ENCODE measurements at regions not wholly inside any gene's neighbourhood (a gene's known extent, or its start where the extent isn't known, plus 50 kb on each side); places are given as distances from the start of the nearest gene placed in this dataset.

DNA sequence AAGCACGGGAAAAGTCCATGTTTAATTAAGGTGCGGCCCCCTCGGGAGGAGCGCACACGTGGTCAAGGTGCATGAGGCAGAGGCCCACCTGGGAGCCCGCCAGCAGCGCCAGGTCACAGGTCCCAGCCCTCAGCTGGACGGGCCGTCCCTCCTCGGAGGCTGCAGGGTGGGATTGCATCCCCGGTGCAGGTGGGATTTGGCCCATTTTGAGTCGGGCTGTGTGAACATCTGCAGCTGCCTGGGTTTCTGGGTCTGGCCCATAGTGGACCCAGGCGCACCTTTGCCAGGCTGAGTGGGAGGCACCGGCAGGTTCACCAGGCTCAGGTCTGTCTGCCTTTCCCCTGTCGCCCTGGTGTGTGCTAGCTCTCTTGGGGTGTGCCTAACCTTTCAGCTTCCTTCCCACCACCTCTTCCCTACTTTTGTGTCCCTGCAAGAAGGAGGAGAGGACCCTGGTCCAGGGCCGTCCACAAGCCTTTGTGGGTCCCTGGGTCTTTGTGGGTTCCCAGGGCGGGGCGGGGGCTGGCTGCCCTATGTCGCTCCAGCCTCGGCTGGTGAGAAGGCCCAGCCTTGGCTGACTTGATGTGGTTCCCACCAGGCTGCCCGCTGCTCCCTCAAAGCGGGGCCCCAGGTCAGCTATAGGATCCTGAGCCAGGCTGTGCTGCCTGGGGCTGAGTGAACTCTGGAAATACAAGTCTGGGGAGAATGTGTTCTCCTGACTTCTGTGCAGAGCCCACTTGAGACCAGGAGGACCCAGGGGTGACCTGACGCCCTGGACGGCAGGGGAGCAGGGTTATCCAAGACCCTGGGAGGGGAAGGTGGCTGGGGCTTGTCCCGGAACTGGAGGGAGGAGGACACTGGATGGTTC, 186.7 kb upstream of the SHH start:
- DNase-seq (ENCODE audit: low read depth): no peak

DNA sequence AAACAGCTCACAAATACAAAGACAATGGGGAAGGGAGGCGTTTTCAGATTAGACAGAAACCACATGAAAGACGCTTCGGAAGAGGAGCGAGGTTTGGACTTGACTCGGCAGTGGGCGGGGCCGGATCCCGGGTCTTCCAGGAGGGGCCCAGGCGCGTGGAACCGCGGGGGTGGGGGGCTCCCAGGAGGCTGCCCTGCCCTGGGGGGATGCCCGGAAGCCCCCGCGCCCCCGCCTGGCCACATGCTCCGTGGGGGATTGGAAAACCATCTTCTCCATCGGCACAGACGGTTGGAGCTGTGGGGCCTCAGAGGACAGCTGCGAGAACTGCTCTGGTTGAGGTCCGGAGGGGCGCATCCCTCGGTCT, 186.0 kb upstream of the SHH start:
- no peak for DNase-seq (ENCODE audit: low read depth)

DNA sequence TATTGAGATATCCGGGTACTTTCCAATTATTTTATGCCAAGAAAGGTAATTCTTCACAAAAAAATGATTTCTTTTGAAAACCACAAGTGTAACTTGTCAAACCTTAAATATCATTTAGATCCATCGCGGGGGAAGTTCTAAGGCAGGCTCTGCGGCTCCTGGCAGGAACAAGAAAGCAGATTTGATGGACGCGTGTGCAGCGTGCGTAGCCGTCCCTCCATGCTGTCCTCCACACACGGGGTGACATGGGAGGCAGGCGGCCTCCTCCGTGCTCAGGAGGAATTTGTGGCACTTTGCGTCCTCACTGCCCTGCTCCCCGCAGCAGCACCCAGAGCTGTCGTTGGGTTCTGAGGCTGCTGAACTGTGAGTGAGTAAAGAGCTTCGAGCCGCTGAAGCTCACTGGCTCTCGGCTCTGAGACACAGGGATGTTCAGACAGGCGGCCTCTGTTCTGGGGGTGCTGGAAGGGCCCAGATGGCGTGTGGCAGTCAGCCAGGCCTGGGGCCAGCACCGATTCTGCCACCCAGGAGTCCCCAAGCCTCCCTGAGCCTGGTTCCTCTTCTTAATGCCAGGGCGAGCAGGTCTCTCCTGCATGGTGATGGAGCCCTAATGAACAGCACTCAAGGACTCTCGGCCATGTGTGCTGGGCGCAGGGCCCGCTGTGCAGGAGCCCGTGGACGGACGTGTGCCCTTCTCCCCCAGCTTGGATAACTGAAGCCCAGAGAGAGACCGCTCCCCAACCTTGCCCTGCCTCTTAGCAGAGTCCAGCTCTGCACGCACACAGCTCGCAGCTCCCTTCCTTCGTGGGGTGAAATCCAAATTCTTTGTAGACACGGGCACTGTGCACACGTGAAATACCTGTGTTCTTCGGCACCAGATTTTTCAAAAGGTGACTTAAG, 185.4 kb upstream of the SHH start:
- DNase-seq (ENCODE audit: low read depth): no peak

DNA sequence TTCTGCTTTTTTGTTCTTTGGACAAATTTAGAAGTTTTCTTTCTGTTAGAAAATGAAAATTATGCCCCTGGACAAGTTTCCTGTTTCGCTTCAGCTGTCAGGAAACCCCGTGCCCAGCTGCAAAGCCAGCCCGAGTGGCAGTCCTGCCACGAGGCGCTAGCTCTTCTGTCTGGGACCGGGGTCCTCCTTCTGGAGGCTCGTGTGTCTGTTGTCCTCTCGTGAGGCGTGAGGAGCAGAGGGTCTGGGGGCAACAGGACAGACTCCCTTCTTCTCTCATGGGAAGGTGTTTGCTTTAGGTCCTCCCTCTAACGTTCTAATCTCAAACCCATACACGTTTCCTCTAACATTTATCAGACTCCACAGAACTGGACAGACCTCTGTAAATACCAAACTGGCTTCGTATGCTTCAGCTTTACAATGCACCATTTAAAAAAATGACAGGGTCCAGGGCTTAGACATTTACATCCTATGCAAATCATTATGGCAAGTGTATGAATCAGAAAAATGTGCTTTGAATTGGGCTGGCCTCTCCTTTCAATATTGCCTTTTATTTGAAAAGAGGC, 184.5 kb upstream of the SHH start:
- DNase-seq (ENCODE audit: low read depth): no peak

DNA sequence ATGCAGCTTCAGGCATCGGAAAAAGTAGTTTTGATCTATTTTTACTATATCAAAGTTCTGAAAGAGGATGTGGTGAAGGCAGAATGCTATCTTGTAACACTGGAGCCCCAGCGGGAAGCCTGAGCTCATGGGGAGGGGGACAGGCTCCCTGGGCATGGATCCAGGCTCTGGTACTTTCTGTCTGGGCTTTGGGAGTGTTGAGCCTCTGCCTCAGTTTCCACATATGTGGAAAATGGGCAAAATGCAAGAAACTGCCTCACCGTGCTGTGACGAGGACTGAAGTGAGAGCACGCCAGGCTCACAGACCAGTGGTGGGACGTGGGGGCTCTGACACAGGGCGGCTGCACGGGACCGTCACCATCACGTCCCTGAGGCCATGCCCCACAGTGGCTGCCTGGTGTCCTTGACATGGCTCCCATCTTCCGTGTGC, 182.9 kb upstream of the SHH start:
- DNase-seq (ENCODE audit: low read depth): no peak

DNA sequence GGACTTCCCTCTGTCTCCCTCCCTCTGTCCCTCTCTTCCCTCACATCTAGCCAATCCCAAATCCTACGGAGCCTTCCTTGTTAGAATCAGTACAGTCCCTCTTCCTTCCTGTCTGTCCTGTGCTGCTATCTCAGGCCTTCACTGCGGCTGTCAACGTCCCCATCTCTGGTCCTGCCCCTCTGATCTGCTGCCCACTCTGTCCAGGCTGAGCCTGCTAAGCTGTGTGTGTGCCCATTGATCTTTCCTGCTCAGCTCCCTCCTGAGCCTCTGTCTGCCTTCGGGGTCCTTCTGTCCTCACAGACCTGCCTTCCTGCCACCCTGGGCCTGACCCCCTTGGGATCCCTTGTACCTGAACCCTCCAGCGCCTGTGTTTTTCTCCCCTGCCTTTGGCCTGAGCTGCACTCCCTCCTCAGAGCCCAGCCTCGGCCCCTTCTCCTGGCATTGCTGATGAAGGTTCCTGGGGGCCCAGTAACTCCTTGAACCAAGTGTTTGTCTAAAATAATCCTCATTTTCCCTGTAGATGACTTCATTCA, 182.1 kb upstream of the SHH start:
- DNase-seq (ENCODE audit: low read depth): no peak

DNA sequence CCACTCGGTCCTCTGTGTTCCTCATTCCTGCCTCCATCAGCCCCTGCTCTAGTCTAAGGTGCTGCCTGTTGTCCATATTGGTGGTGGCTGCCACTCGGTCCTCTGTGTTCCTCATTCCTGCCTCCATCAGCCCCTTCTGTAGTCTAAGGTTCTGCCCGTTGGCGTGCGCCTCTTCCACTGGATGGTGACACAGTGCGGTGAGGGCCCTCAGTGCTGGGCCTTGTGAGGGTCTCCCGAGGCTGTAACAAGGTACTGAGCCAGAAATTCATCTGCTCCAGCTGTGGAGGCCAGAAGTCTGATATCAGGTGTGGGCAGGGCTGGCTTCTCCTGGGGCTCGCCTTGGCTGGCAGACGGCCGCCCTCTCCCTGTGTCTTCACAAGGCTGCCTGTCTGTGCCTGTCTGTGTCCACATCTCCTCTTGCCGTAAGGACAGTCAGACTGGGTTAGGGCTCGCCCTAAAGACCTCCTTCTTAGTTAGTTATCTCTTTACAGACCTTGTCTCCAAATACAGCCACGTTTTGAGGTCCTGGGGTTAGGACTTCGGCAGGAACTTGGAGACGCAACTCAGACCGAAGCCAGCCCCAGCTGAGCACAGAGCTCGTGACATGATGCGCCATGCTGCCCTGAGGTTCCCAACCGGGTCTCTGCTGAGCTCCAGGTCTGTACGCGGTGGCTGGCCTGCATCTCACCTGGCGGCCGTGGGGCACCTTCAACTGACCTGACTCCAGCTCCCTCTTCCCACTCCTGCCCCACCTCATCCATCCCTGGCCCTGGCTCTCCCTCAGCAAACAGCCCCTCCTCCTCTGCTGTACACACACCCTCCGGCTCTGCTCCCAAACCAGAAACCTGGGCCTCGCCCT, 181.4 kb upstream of the SHH start:
- DNase-seq (ENCODE audit: low read depth): no peak

DNA sequence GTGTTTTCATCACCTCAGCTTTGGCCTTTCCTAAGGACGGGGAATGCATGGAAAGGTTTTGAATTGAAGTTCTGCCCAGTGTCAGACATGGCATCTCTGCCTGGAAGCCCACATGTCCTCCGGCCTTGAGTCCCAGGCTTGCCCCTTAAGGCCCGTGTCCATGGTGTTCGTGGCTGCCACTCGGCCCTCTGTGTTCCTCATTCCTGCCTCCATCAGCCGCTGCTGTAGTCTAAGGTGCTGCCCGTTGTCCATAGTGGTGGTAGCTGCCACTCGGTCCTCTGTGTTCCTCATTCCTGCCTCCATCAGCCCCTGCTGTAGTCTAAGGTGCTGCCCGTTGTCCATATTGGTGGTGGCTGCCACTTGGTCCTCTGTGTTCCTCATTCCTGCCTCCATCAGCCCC, 180.7 kb upstream of the SHH start:
- DNase-seq (ENCODE audit: low read depth): no peak

DNA sequence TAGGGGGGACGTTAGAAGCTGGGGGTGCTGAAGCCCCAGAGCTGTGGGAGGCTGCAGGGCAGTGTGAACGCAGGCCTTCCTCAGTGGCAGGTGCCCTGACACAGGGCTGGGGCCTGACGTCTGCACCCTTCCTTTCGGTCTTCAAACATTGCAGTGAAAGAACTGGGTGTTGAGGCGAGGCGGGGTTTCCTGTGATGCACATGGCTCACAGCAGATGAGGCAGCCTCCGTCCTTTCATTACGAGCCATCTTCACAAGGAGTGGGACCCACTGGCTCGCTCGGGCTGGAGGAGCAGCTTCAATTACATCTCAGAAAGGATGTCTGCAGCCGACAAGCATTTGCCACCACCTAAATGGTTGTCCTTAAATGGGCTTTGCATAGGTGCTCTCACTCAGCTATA, 180.3 kb upstream of the SHH start:
- DNase-seq (ENCODE audit: low read depth): no peak

DNA sequence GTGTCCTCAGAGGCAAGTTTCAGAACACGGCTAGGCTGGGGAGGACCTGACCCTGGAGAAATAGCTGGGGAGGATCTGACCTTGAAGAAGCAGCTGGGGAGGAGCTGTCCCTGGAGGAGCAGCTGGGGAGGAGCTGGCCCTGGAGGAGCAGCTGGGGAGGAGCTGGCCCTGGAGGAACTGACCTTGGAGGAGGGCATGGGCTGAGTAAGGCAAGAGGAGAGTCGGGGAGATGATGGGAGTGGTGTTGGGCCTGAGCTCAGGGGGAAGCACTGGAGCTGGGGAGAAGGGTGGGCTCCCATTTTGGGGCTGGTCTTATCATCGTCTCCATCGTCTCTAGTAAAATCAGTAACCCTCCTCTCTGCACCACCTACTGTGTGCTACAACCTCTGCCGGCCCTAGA, 179.8 kb upstream of the SHH start:
- DNase-seq (ENCODE audit: low read depth): no peak

DNA sequence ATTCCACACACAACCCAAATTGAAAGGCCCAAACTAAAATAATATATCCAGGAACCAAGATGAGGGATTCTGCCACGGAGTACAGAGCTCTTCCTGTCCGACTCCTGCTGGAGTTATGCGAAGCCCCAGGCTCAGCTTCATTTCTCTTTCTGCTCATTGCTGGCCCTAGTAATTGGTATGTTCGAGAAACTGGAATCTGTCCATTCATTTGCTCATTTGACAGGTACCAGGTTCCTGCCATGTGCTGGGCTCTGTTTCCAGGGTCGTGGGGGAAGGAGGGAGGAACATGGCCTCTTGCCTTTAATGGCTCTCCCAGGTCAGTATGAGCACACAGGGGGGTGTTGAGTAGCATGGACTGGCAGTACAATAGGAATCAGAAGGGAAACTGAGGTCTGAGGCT, 179.2 kb upstream of the SHH start:
- DNase-seq (ENCODE audit: low read depth): no peak

DNA sequence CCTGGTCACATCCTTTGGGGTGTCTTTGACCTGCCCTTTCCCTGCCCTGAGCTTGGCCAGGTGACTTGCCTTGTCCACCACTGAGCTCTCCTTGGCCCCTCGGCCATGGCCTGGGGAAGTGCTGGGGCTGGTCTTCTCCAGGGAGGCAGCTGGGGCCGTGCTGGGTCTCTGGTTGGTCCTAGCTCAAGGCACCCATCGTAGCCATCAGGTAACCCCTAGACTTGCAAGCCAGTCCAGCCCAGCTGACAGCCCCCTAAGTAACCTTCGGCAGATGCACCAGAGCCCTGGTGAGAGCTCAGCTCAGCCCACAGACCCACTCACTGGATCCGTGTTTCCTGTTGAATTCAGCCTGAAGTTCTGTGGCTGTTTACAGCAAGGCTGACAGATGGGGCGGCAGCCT, 176.2 kb upstream of the SHH start:
- DNase-seq (ENCODE audit: low read depth): no peak

DNA sequence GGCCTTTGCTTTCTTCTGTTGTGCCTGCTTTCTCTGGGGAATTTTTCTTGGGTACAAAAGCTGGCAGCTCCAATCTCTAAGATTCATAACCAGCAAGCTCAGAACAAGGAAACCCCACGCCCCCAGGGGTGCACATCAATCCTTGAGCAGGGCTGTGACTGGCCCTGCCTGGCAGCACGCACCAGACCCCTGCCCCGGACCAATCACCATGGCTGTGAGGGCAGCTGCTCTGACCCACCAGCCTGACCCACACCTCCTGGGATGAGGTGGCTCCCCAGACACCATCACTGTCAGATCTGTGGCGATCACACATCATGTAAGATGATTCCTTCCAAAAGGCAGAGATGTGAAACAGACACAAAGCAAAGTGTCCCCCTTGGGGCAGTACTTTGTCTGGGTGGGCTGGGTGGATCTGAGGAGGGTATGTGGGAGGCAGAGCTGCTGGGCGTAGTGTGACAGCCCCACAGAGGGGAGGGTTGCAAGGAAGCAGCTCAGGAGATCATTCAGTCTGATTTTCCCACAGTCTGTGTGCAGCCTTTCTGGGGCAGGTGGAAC, 175.5 kb upstream of the SHH start:
- no peak for DNase-seq (ENCODE audit: low read depth)

DNA sequence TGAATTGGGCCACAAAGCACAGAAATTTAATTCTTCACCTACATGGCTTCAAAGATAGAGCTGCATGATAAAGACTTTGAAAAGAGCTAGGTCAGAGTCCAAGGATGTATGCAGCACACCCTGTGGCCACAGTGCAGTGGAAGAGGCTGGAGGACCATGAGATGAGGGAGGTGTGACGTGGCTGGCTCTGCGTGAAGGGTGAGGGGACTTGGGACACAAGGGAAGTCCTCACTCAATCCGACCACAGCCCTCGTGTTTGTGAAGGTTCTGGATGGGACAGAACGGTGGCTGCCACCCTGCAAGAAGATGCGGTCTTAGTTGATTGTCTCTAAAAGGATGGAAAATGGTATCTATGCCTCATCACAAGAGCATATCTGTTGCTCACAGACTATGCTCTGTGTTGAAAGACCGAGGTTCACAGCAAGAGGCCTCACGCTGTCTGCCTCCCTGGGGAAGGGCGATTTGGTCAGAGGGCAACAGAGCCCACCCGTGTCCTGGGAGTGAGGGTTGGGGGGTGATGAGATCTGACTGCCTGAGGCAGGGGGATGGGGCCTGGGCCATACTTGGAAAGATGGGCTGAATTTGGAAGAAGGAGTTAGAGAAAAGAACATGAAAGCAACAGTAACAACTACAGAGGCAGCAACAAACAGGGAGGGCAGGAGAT, 174.4 kb upstream of the SHH start:
- no peak for DNase-seq (ENCODE audit: low read depth)

DNA sequence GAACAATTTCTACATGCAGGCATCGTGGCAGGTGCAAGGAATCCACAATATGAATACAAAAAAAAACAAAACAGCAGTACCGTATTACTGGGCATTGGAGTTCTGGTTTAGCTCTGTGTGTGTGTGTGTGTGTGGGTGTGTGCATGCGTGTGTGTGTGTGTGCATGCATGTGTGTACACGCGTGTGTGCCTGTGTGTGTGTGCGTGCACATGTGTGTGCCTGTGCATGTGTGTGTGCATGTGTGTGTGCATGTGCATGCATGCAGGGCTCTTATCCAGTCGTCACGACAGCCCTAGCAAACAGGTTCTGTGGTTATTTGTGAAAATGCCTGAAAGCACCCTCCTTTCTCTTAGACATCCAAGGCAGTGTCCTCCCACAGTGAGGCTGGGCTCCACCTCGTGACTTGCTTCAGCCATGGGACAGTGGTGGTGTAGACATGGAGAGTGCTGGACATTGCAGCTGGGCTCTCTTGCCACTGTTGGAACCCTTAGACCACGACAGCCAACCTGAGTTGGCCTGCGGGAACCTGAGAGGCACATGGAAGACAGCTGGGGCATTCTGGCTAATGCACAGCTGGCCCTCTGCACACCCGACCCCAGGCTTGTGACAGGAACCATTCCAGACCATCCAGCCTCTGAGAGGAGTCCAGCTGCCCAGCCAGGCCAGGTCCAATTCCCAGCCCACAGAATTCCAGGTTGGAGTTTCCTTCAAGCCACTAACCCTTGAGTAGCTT, 173.4 kb upstream of the SHH start:
- no peak for DNase-seq (ENCODE audit: low read depth)

DNA sequence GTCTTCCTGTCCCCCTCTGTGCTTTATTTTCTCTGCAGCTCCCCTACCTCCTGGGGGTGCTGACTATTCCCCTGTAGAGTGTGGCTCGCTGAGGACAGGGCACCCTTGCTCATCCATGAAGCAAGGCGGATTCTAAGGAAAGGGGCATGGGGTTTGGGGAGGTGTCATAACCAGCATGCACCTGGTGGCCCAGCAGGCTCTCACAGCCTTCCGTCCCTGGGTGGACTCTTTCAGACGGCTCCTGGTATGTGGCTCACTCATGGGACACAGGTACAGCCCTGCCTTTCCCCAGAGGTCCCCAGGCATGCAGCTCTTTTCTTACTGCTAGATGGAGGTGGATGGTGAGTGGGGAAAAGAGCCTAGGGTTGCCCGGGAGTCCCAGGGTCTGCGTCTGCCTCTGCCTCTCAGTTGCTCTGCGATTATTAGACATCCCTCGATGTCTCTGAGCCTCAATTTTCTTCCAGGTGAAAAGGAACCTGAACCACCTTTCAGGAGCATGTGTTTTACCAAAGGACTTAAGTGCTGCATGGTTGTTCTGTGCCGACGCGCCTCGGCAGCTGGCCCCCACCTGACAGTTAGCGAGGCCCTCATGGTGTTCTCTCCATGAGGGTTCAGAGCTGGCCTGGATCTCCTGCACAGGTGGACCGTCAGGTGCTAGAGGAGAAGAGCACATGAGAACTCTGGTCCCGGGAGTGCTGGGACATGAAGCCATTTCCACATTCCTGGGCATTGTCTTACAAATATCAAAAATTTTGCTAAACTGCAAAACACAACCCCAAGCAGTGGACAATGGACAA, 172.5 kb upstream of the SHH start:
- no peak for DNase-seq (ENCODE audit: low read depth)

DNA sequence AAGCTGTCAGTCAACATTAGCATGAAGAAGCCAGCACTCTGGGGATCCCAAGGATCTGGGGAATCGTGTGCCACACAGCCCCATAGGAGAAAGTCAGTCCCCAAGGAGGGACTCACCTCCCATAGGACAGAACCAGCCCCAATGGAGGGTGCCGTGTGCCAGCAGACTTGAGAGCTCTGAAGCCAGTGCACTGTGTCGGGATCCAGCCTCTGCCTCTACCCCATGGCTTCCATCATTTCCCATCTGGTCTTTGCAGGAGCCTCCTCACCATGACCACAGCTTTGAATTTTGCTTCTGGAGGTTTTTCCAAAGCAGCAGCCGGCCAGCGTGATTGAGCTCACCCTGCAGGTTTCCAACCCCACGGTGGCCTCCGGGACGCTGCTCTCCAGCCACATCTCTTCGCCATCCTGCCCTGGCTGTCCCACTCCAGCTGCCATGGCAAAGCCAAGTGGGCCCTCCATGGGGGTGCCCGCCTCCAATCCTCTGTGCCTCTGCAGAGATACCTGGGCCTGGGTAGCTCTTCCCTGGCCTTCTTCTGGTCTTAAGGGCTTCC, 171.8 kb upstream of the SHH start:
- no peak for DNase-seq (ENCODE audit: low read depth)

DNA sequence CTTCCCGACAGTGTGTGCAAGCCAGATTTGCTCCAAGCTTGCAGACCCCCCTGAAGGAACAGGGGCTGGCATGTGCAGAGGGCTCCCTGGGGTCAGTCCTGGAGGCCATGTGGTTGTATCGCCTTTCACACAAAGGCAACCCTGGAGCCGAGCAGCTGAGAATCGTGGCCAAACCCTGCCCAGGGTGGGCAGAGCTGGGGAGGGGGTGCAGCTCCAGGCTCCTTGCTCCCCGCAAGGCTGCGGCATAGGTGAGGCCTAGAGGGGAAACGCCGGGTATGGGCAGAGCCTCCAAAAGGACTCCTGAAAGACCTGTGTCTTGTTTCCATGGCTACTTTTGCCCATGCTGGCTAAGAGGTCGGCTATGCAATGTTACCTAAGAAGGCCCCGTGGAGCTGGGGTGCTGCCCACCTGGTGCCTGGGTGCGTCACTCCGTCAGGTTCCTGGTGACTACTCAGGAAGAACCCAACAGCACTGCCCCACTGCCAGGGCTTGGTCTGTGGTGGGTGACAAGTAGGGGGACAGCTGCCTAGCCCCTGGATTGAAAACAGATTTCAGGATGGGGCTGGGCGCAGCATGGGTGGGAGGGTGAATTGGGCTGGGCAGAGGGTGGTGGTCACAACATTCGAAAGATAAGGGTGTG, 171.0 kb upstream of the SHH start:
- no peak for DNase-seq (ENCODE audit: low read depth)
